PC-3 (cell line): ENCODE measurements at regions not wholly inside any gene's neighbourhood (a gene's known extent, or its start where the extent isn't known, plus 50 kb on each side); places are given as distances from the start of the nearest gene placed in this dataset.

ENCODE experiments used
- ATAC-seq: fragments of 200-7000 bp; cut with Tn5 transposase; 2 replicates; pipeline ENCODE4 v1.9.1; 2020; ENCODE audit warnings: mild to moderate bottlenecking, moderate library complexity
- BruUV-seq: library from RNA; stranded (reverse); fragments of 400-500 nt; replicated peaks from 2 replicates; lab custom pipeline; 2021; lab: Mats Ljungman, UMichigan
- CTCF ChIA-PET: fragments of 300-600 bp; sonication (Branson Sonifier 250); formaldehyde crosslinking; loops from one replicate; lab custom pipeline; 2022; ENCODE audit warnings: antibody characterized with exemption; lab: Charles Lee
- POLR2A ChIA-PET: fragments of 300-600 bp; sonication (Branson Sonifier 250); formaldehyde crosslinking; loops from one replicate; lab custom pipeline; 2022; ENCODE audit warnings: antibody characterized with exemption; ENCODE audit not compliant: unreplicated experiment; lab: Charles Lee
- DNase-seq: peaks from one replicate; pipeline ENCODE4 v3.0.0-alpha.2; 2015
- H2AFZ ChIP-seq: fragments of 300-600 bp; sonication (generic); 2 replicates; pipeline ENCODE4 v1.6.0; 2016; ENCODE audit warnings: antibody characterized with exemption, low read length
- H3F3A ChIP-seq: fragments of 300-600 bp; sonication (generic); one replicate; pipeline ENCODE4 v1.6.0; 2017; ENCODE audit warnings: antibody characterized with exemption, low read length, control low read depth, mild to moderate bottlenecking; ENCODE audit not compliant: unreplicated experiment
- H3K27ac ChIP-seq: fragments of 300-600 bp; sonication (generic); 2 replicates; pipeline ENCODE4 v1.5.1; 2016; ENCODE audit warnings: mild to moderate bottlenecking, low read length
- H3K27me3 ChIP-seq: fragments of 300-600 bp; sonication (generic); 2 replicates; pipeline ENCODE4 v1.6.1; 2016; ENCODE audit warnings: low read length, mixed read lengths
- H3K36me3 ChIP-seq: fragments of 300-600 bp; sonication (generic); 2 replicates; pipeline ENCODE4 v1.6.1; 2016; ENCODE audit warnings: low read depth, mixed run types, low read length, mixed read lengths
- H3K4me1 ChIP-seq: fragments of 300-600 bp; sonication (generic); 2 replicates; pipeline ENCODE4 v1.5.1; 2016; ENCODE audit warnings: low read length; ENCODE audit not compliant: insufficient read depth
- H3K4me2 ChIP-seq: fragments of 300-600 bp; sonication (generic); 2 replicates; pipeline ENCODE4 v1.6.0; 2016; ENCODE audit warnings: low read length
- H3K4me3 ChIP-seq: fragments of 300-600 bp; sonication (generic); 2 replicates; pipeline ENCODE4 v1.5.1; 2016; ENCODE audit warnings: mild to moderate bottlenecking, low read length, mixed read lengths
- H3K79me2 ChIP-seq: fragments of 300-600 bp; sonication (generic); 2 replicates; pipeline ENCODE4 v1.6.1; 2017; ENCODE audit warnings: low read length, mixed read lengths
- H3K9ac ChIP-seq: fragments of 300-600 bp; sonication (generic); 2 replicates; pipeline ENCODE4 v1.6.0; 2016; ENCODE audit warnings: mild to moderate bottlenecking, low read length
- H3K9me2 ChIP-seq: fragments of 300-600 bp; sonication (generic); replicated peaks from 2 replicates; pipeline ENCODE4 v1.6.1; 2016; ENCODE audit warnings: mixed run types, low read length, mixed read lengths
- H3K9me3 ChIP-seq: fragments of 300-600 bp; sonication (generic); 2 replicates; pipeline ENCODE4 v1.6.1; 2016; ENCODE audit warnings: low read length, mixed read lengths
- H4K20me1 ChIP-seq: fragments of 300-600 bp; sonication (generic); 2 replicates; pipeline ENCODE4 v1.6.1; 2016; ENCODE audit warnings: low read length, mixed read lengths
- CTCF ChIP-seq: fragments of 300-600 bp; sonication (generic); conservative IDR thresholded peaks from 2 replicates; pipeline ENCODE4 v1.5.1; 2017; ENCODE audit warnings: antibody characterized with exemption, low read depth, mild to moderate bottlenecking, low read length
- EZH2 ChIP-seq: fragments of 300-600 bp; sonication (generic); IDR thresholded peaks from one replicate; pipeline ENCODE4 v1.6.1; 2017; ENCODE audit warnings: antibody characterized with exemption, mild to moderate bottlenecking, low read length; ENCODE audit not compliant: unreplicated experiment
- EZH2phosphoT487 ChIP-seq: fragments of 300-600 bp; sonication (generic); IDR thresholded peaks from 2 replicates; pipeline ENCODE4 v1.6.1; 2018; ENCODE audit warnings: mild to moderate bottlenecking, antibody characterized with exemption, low read length, borderline replicate concordance
- intact Hi-C: fragments of 100-400 bp; cut with micrococcal nuclease; formaldehyde crosslinking; loops from 2 replicates; pipeline ENCODE4 v1.9.0; 2023

DNA sequence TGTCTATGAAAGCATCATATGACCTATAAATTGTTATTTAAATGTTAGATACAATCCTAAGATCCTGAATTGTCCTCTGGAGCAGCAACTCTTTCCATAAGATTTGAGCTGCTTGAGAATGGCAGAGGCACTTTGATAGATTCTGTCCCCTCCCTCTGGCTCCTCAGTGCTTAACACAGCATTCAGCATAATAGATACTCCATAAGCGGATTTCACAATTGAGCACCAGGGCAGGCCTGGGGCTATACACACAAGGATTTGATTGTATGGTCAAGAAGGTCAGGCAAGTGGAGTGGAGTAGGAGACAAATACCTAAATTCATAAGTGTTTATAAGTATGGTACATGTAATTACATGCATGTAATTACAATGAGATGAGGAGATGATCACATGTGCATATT is 96.3 kb downstream of the FOXD1 start:
- H3K4me2 ChIP-seq, result no peak overlapping the region
- intact Hi-C loops, result no loop called here
- no peaks in the 10 kb centered on the region for H3K36me3 ChIP-seq
- H3K9ac ChIP-seq, result no peak overlapping the region
- no peaks in the 10 kb centered on the region for H3K4me1 ChIP-seq
- H3F3A ChIP-seq, result no peaks in the 10 kb centered on the region
- no peaks in the 10 kb centered on the region for H4K20me1 ChIP-seq
- ChIA-PET CTCF (interaction anchor here (0.6 kb wide), 1 partner anchor 185 kb away, joined by 3 read pairs; no protein-coding TSS in a partner anchor), POLR2A (interaction anchor here (0.7 kb wide), 1 partner anchor 38 kb away, joined by 3 read pairs; no protein-coding TSS in a partner anchor)
- H3K79me2 ChIP-seq, result no peaks in the 10 kb centered on the region
- H3K9me3 ChIP-seq, result 0 out of 2 replicates have a peak, but pooled peaks cover 4% of the 10 kb centered on the region
- H3K9me2 ChIP-seq, result no peaks in the 10 kb centered on the region
- no TSS peak for BruUV-seq
- ATAC-seq, result no peak
- no peak overlapping the region for H2AFZ ChIP-seq
- no peak for DNase-seq
- H3K27ac ChIP-seq, result no peak overlapping the region
- TF ChIP-seq CTCF (no peak), EZH2 (no peak), EZH2phosphoT487 (no peak)
- no peak overlapping the region for H3K4me3 ChIP-seq
- H3K27me3 ChIP-seq, result no peaks in the 10 kb centered on the region

- H3K4me2 ChIP-seq, result no peak overlapping the region
- POLR2A ChIA-PET, result no interaction called here
Observed at GRCh38 chr5:73351593-73351992, 97.0 kb downstream of the FOXD1 start.

More at GRCh38 chr5:73351593-73351992, 97.0 kb downstream of the FOXD1 start:
- no peak overlapping the region for H3K27ac ChIP-seq
- no peaks in the 10 kb centered on the region for H3K27me3 ChIP-seq
- no peaks in the 10 kb centered on the region for H3F3A ChIP-seq
- H3K79me2 ChIP-seq, result no peaks in the 10 kb centered on the region
- H3K4me1 ChIP-seq, result no peaks in the 10 kb centered on the region
- CTCF ChIA-PET, result no interaction called here
- H2AFZ ChIP-seq, result no peak overlapping the region
- H4K20me1 ChIP-seq, result no peaks in the 10 kb centered on the region
- H3K9me2 ChIP-seq, result no peaks in the 10 kb centered on the region
- TF ChIP-seq EZH2phosphoT487 (no peak), CTCF (no peak), EZH2 (no peak)
- DNase-seq (no peak), ATAC-seq (no peak)
- intact Hi-C loops, result no loop called here
- no peaks in the 10 kb centered on the region for H3K36me3 ChIP-seq
- 0 out of 2 replicates have a peak, but pooled peaks cover 4% of the 10 kb centered on the region for H3K9me3 ChIP-seq
- no peak overlapping the region for H3K4me3 ChIP-seq
- H3K9ac ChIP-seq, result no peak overlapping the region
- BruUV-seq, result no TSS peak
